ENCODE measurements at regions not wholly inside any gene's neighbourhood (a gene's known extent, or its start where the extent isn't known, plus 50 kb on each side); places are given as distances from the start of the nearest gene placed in this dataset.

DNA sequence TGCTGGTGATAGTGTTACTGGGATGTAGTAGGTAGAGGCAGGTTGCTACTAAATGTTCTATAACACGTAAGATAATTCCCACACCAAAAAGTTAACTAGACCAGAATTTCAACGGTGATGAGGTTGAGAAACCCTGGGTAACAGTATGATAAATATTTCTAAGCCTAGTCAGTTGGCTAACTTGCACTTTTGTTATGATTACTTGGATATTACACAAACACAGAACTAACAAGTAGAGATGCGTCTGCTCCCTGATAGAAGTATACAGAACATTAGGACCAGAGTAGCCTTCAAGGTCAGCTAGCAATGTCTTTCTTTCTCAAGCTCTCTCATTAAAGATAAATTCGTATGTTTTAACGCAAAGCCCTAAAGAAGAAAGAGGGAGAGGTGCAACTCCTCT lies 86.2 kb upstream of the FZD8 start:
- TF ChIP-seq, protein P1, sequence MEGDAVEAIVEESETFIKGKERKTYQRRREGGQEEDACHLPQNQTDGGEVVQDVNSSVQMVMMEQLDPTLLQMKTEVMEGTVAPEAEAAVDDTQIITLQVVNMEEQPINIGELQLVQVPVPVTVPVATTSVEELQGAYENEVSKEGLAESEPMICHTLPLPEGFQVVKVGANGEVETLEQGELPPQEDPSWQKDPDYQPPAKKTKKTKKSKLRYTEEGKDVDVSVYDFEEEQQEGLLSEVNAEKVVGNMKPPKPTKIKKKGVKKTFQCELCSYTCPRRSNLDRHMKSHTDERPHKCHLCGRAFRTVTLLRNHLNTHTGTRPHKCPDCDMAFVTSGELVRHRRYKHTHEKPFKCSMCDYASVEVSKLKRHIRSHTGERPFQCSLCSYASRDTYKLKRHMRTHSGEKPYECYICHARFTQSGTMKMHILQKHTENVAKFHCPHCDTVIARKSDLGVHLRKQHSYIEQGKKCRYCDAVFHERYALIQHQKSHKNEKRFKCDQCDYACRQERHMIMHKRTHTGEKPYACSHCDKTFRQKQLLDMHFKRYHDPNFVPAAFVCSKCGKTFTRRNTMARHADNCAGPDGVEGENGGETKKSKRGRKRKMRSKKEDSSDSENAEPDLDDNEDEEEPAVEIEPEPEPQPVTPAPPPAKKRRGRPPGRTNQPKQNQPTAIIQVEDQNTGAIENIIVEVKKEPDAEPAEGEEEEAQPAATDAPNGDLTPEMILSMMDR (conservative IDR thresholded peaks at IDR 0.05) = no peak
- TF ChIP-seq ZFX (IDR thresholded peaks at IDR 0.05) = no peak

All from C4-2B (cell line).